HepG2 (cell line): ENCODE measurements at regions not wholly inside any gene's neighbourhood (a gene's known extent, or its start where the extent isn't known, plus 50 kb on each side); places are given as distances from the start of the nearest gene placed in this dataset.

ENCODE experiments used
- ATAC-seq: fragments of 200-7000 bp; cut with Tn5 transposase; 3 replicates; pipeline ENCODE4 v1.9.1; 2020; ENCODE audit warnings: mild to moderate bottlenecking, moderate library complexity
- BruUV-seq: library from RNA; stranded (reverse); fragments of 400-500 nt; replicated peaks from 2 replicates; lab custom pipeline; 2021; lab: Mats Ljungman, UMichigan
- CTCF ChIA-PET: fragments of 300-600 bp; formaldehyde crosslinking; extraction: SDS; loops from one replicate; lab custom pipeline; 2021; ENCODE audit warnings: low total read pairs, inconsistent platforms, low intra/inter-chr PET ratio; lab: Yijun Ruan, JAX
- POLR2A ChIA-PET: fragments of 350-600 bp; sonication (Branson Sonifier 250); formaldehyde crosslinking; loops from one replicate; lab custom pipeline; 2020; ENCODE audit warnings: antibody characterized with exemption, inconsistent platforms; lab: Yijun Ruan, JAX
- DNase-seq: peaks from one replicate; pipeline ENCODE4 v3.0.0-alpha.2; 2015; ENCODE audit warnings: low spot score
- FAIRE-seq: peaks from 3 replicates; lab custom pipeline; 2011; peaks lifted over from hg19 to GRCh38; lab: Jason Lieb, UNC
- H2AFZ ChIP-seq: one replicate; pipeline ENCODE4 v1.6.1; 2011; ENCODE audit warnings: low read length, inconsistent platforms
- H3K27ac ChIP-seq: fragments of 300-600 bp; 3 replicates; pipeline ENCODE4 v1.8.0; 2011; ENCODE audit warnings: mixed run types, mild to moderate bottlenecking, mixed read lengths, low read length, inconsistent platforms; ENCODE audit not compliant: insufficient read depth; ENCODE audit errors: extremely low read length
- H3K27me3 ChIP-seq, 2 experiments: fragments of 200-600 bp in 1 of 2; 2 replicates in 1 of 2; 3 replicates in 1 of 2; pipeline versions ENCODE4 v1.6.0 to v1.8.0; 2011; ENCODE audit warnings: low read length in 2 of 2, mild to moderate bottlenecking in 2 of 2, moderate library complexity in 2 of 2, inconsistent platforms in 1 of 2; ENCODE audit not compliant: insufficient read depth in 2 of 2, control insufficient read depth in 1 of 2
- H3K36me3 ChIP-seq, 2 experiments: fragments of 200-600 bp in 1 of 2; replicated peaks in 1 of 2; 2 replicates in 1 of 2; 3 replicates in 1 of 2; pipeline versions ENCODE4 v1.5.1 to v1.8.0; 2011; ENCODE audit warnings: low read length in 2 of 2, inconsistent platforms in 1 of 2; ENCODE audit not compliant: insufficient read depth in 2 of 2, control insufficient read depth in 1 of 2
- H3K4me1 ChIP-seq: 2 replicates; pipeline ENCODE4 v1.5.1; 2012; ENCODE audit warnings: low read length, inconsistent platforms; ENCODE audit not compliant: insufficient read depth
- H3K4me2 ChIP-seq: 2 replicates; pipeline ENCODE4 v1.6.0; 2011; ENCODE audit warnings: low read depth, low read length, inconsistent platforms
- H3K4me3 ChIP-seq, 3 experiments: fragments of 200-600 bp in 1 of 3; sonication (generic), shearing (Covaris generic) in 1 of 3; replicated peaks in 1 of 3; 2 replicates each; pipeline ENCODE4 v1.5.1; 2011 to 2016; ENCODE audit warnings: low read length in 3 of 3, inconsistent platforms in 2 of 3, low read depth in 2 of 3, mild to moderate bottlenecking in 2 of 3, control low read depth in 1 of 3, mixed read lengths in 1 of 3; ENCODE audit not compliant: insufficient read depth in 1 of 3
- H3K79me2 ChIP-seq: one replicate; pipeline ENCODE4 v1.6.1; 2011; ENCODE audit warnings: low read length, inconsistent platforms; ENCODE audit not compliant: insufficient read depth
- H3K9ac ChIP-seq: 2 replicates; pipeline ENCODE4 v1.6.0; 2011; ENCODE audit warnings: mild to moderate bottlenecking, low read depth, low read length, inconsistent platforms; ENCODE audit not compliant: insufficient read depth
- H3K9me3 ChIP-seq: 2 replicates; pipeline ENCODE4 v1.5.1; 2012; ENCODE audit warnings: mild to moderate bottlenecking, low read length
- H4K20me1 ChIP-seq: 2 replicates; pipeline ENCODE4 v1.6.0; 2011; ENCODE audit warnings: inconsistent platforms, mild to moderate bottlenecking, low read length, moderate library complexity; ENCODE audit not compliant: insufficient read depth
- E2F2 ChIP-seq: sonication (generic); formaldehyde crosslinking; IDR thresholded peaks from 2 replicates; pipeline ENCODE4 v1.4.0; 2020; ENCODE audit warnings: missing genetic modification reagents, borderline replicate concordance
- FOSL1 ChIP-seq: sonication (generic); formaldehyde crosslinking; IDR thresholded peaks from 2 replicates; pipeline ENCODE4 v1.9.0; 2021; ENCODE audit warnings: missing genetic modification reagents, borderline replicate concordance
- IRF1 ChIP-seq: sonication (generic); formaldehyde crosslinking; IDR thresholded peaks from 2 replicates; pipeline ENCODE4 v1.4.0; 2020; ENCODE audit warnings: low read depth, mild to moderate bottlenecking, missing genetic modification reagents
- JUND ChIP-seq: sonication (generic); formaldehyde crosslinking; IDR thresholded peaks from 2 replicates; pipeline ENCODE4 v1.8.0; 2022; ENCODE audit warnings: mild to moderate bottlenecking, missing genetic modification reagents
- KDM1A ChIP-seq: IDR thresholded peaks from 2 replicates; pipeline ENCODE4 v1.6.1; 2016; ENCODE audit warnings: missing compliant biosample characterization
- KDM5A ChIP-seq: fragments of 200-600 bp; sonication (generic); IDR thresholded peaks from 2 replicates; pipeline ENCODE4 v1.7.0; 2018; ENCODE audit warnings: antibody characterized with exemption, mild to moderate bottlenecking, low read length, borderline replicate concordance
- KDM5B ChIP-seq: sonication (generic); formaldehyde crosslinking; IDR thresholded peaks from 2 replicates; pipeline ENCODE4 v1.4.0; 2020; ENCODE audit warnings: missing genetic modification reagents, mild to moderate bottlenecking, borderline replicate concordance
- PPARG ChIP-seq: conservative IDR thresholded peaks from 2 replicates; pipeline ENCODE4 v1.6.1; 2016; ENCODE audit warnings: missing biosample characterization, missing genetic modification reagents
- SMARCC2 ChIP-seq: fragments of 450-650 bp; IDR thresholded peaks from 2 replicates; pipeline ENCODE4 v1.6.1; 2017; ENCODE audit warnings: antibody characterized with exemption, mild to moderate bottlenecking
- TBX2 ChIP-seq: sonication (generic); formaldehyde crosslinking; IDR thresholded peaks from 2 replicates; pipeline ENCODE4 v1.5.0; 2020; ENCODE audit warnings: missing genetic modification reagents, mild to moderate bottlenecking, borderline replicate concordance
- TFDP1 ChIP-seq: IDR thresholded peaks from 2 replicates; pipeline ENCODE4 v1.6.1; 2016; ENCODE audit warnings: missing compliant biosample characterization, missing genetic modification reagents, borderline replicate concordance
- ZBTB20 ChIP-seq: sonication (generic); formaldehyde crosslinking; IDR thresholded peaks from 2 replicates; pipeline ENCODE4 v1.8.1; 2023; ENCODE audit warnings: missing genetic modification reagents, low read depth, mild to moderate bottlenecking, borderline replicate concordance
- ZBTB7A ChIP-seq: sonication (generic); formaldehyde crosslinking; IDR thresholded peaks from 2 replicates; pipeline ENCODE4 v1.8.0; 2022; ENCODE audit warnings: mild to moderate bottlenecking, missing genetic modification reagents
- ZFAT ChIP-seq: sonication (generic); formaldehyde crosslinking; conservative IDR thresholded peaks from 2 replicates; pipeline ENCODE4 v1.8.1; 2023; ENCODE audit warnings: missing genetic modification reagents, inconsistent platforms
- ZMAT5 ChIP-seq: sonication (generic); formaldehyde crosslinking; IDR thresholded peaks from 2 replicates; pipeline ENCODE4 v1.5.0; 2020; ENCODE audit warnings: mild to moderate bottlenecking, low read depth, missing genetic modification reagents, borderline replicate concordance
- ZNF12 ChIP-seq: sonication (generic); formaldehyde crosslinking; IDR thresholded peaks from 2 replicates; pipeline ENCODE4 v1.5.0; 2020; ENCODE audit warnings: missing genetic modification reagents
- ZNF510 ChIP-seq: sonication (generic); formaldehyde crosslinking; IDR thresholded peaks from 2 replicates; pipeline ENCODE4 v1.4.0; 2020; ENCODE audit warnings: low read depth, mild to moderate bottlenecking, missing genetic modification reagents
- ZNF547 ChIP-seq: sonication (generic); formaldehyde crosslinking; IDR thresholded peaks from 2 replicates; pipeline ENCODE4 v1.5.1; 2020; ENCODE audit warnings: mild to moderate bottlenecking, missing genetic modification reagents
- WGBS: methylation state at CpG from one replicate; pipeline ENCODE4 v1.1.6; 2017; ENCODE audit warnings: low lambda C conversion rate; 5-methylcytosine and 5-hydroxymethylcytosine counted together
- in situ Hi-C: cut with HindIII; loops from 2 replicates; pipeline ENCODE4 v1.10.0; 2017; ENCODE audit warnings: low pct_unique_long_range_greater_than_20kb; ENCODE audit not compliant: extremely low pct_ligation_motif_present
- intact Hi-C: fragments of 100-400 bp; cut with micrococcal nuclease; formaldehyde crosslinking; loops from one replicate; pipeline ENCODE4 v1.10.0; 2022; ENCODE audit not compliant: unreplicated experiment

- intact Hi-C loops (no loop called here), in situ Hi-C loops (no loop called here)
- BruUV-seq, result no TSS peak
- H3K27ac ChIP-seq, result no peak overlapping the region
- H2AFZ ChIP-seq, result no peak overlapping the region
- no peak overlapping the region for H3K4me3 ChIP-seq
- no peaks in the 10 kb centered on the region for H3K79me2 ChIP-seq
- no peak overlapping the region for H3K4me2 ChIP-seq
- no peaks in the 10 kb centered on the region for H3K9me3 ChIP-seq
- H3K27me3 ChIP-seq, result no peaks in the 10 kb centered on the region; a peak in 1 of 5 replicates
- ATAC-seq, result no peak
- POLR2A ChIA-PET, result no interaction called here
- 92% methylated on average over 2 of the region's 5 CpGs for WGBS
- TF ChIP-seq ZNF547 (CRISPR knock-in tag) (no peak), PPARG (CRISPR knock-in tag) (no peak), KDM5B (no peak), IRF1 (no peak)
- TF ChIP-seq, all 625 proteins: peak for 0
- DNase-seq, result no peak
- Histone ChIP-seq H3K9ac (no peak overlapping the region), H3K36me3 (no peaks in the 10 kb centered on the region), H3K4me1 (peaks cover 65% of the 10 kb centered on the region), H4K20me1 (no peaks in the 10 kb centered on the region)
- CTCF ChIA-PET, result no interaction called here
- no peak for FAIRE-seq
Measured at GRCh38 chr5:6902597-6902996, 189.4 kb downstream of the TENT4A start.

- H3K36me3 ChIP-seq, result no peaks in the 10 kb centered on the region
- H3K4me3 ChIP-seq, result no peak overlapping the region
- FAIRE-seq (no peak), ATAC-seq (no peak), DNase-seq (no peak)
- H3K9me3 ChIP-seq, result no peaks in the 10 kb centered on the region
- in situ Hi-C loops (no loop called here), intact Hi-C loops (no loop called here)
- H3K27ac ChIP-seq, result no peak overlapping the region
- H3K27me3 ChIP-seq, result peaks cover 0 to 6% of the 10 kb centered on the region in 2 experiments; a peak in 2 of 5 replicates
- H3K4me1 ChIP-seq, result peaks cover 65% of the 10 kb centered on the region
- ChIA-PET CTCF (no interaction called here), POLR2A (no interaction called here)
- H3K9ac ChIP-seq, result no peak overlapping the region
- H3K79me2 ChIP-seq, result no peaks in the 10 kb centered on the region
- 44% methylated on average over 2 of the region's 3 CpGs for WGBS
- no peak overlapping the region for H3K4me2 ChIP-seq
- H4K20me1 ChIP-seq, result no peaks in the 10 kb centered on the region
- no TSS peak for BruUV-seq
- no peak overlapping the region for H2AFZ ChIP-seq
- TF ChIP-seq TBX2 (no peak), ZBTB7A (CRISPR knock-in tag) (no peak), TFDP1 (no peak), ZNF510 (CRISPR knock-in tag) (no peak), KDM5A (no peak), KDM1A (no peak), SMARCC2 (no peak), E2F2 (CRISPR knock-in tag) (no peak), JUND (no peak), FOSL1 (no peak), ZFAT (CRISPR knock-in tag) (no peak), ZBTB20 (CRISPR knock-in tag) (no peak), ZNF12 (CRISPR knock-in tag) (no peak), ZMAT5 (CRISPR knock-in tag) (no peak)
Measured at GRCh38 chr5:6903934-6904333, 190.7 kb downstream of the TENT4A start.
